A549 (cell line): ENCODE measurements at regions not wholly inside any gene's neighbourhood (a gene's known extent, or its start where the extent isn't known, plus 50 kb on each side); places are given as distances from the start of the nearest gene placed in this dataset.

Experiments used
- ATAC-seq, 2 experiments: fragments of 200-7000 bp in 1 of 2; fragments of >200 bp in 1 of 2; cut with Nextera tagmentation in 1 of 2; cut with Tn5 transposase in 1 of 2; 3 replicates each; pipeline versions ENCODE4 v1.8.0 to v1.9.1; 2018 to 2020; ENCODE audit warnings: mild to moderate bottlenecking in 1 of 2, moderate library complexity in 1 of 2
- CTCF ChIA-PET: fragments of 300-600 bp; sonication (Branson Sonifier 250); formaldehyde crosslinking; extraction: SDS; loops from one replicate; lab custom pipeline; 2021; ENCODE audit warnings: antibody characterized with exemption, inconsistent platforms; lab: Yijun Ruan, JAX
- POLR2A ChIA-PET: fragments of 350-600 bp; formaldehyde crosslinking; extraction: SDS; loops from one replicate; lab custom pipeline; 2021; ENCODE audit warnings: antibody characterized with exemption, inconsistent platforms; lab: Yijun Ruan, JAX
- DNase-seq, 2 experiments: peaks; one replicate each; pipeline versions ENCODE4 v3.0.0 to v3.0.0-alpha.2; 2011 to 2016; ENCODE audit warnings: low read depth in 1 of 2, low spot score in 1 of 2
- FAIRE-seq: peaks from 2 replicates; lab custom pipeline; 2011; peaks lifted over from hg19 to GRCh38; lab: Jason Lieb, UNC
- H3K27ac ChIP-seq, 2 experiments: fragments of >200 bp; sonication (Bioruptor Twin); formaldehyde crosslinking; 3 replicates each; pipeline ENCODE4 v1.5.1; 2016 to 2017
- H3K4me1 ChIP-seq: fragments of >200 bp; sonication (Bioruptor Twin); formaldehyde crosslinking; 3 replicates; pipeline ENCODE4 v1.6.1; 2016
- H3K4me2 ChIP-seq: fragments of >200 bp; sonication (Bioruptor Twin); formaldehyde crosslinking; 3 replicates; pipeline ENCODE4 v1.6.1; 2016
- H3K4me3 ChIP-seq: fragments of >200 bp; sonication (Bioruptor Twin); formaldehyde crosslinking; 3 replicates; pipeline ENCODE4 v1.5.1; 2016
- H3K9me3 ChIP-seq: fragments of >200 bp; sonication (Bioruptor Twin); formaldehyde crosslinking; 3 replicates; pipeline ENCODE4 v1.6.1; 2016
- BHLHE40 ChIP-seq: IDR thresholded peaks from 2 replicates; pipeline ENCODE4 v1.6.1; 2012; ENCODE audit warnings: low read depth, low read length, inconsistent platforms
- CBX2 ChIP-seq: fragments of 200-600 bp; sonication (generic); IDR thresholded peaks from 2 replicates; pipeline ENCODE4 v1.6.1; 2016; ENCODE audit warnings: low read depth, mild to moderate bottlenecking, borderline replicate concordance
- EHMT2 ChIP-seq: fragments of 200-600 bp; sonication (generic); IDR thresholded peaks from 2 replicates; pipeline ENCODE4 v1.6.1; 2016; ENCODE audit warnings: antibody characterized with exemption, low read depth, mild to moderate bottlenecking, moderate library complexity
- FOXS1 ChIP-seq: fragments of 250-450 bp; sonication (Bioruptor Pico); IDR thresholded peaks from 2 replicates; pipeline ENCODE4 v1.5.0; 2020; ENCODE audit warnings: mild to moderate bottlenecking, moderate library complexity
- GATA3 ChIP-seq: IDR thresholded peaks from 2 replicates; pipeline ENCODE4 v1.6.1; 2012; ENCODE audit warnings: borderline replicate concordance
- HOXA7 ChIP-seq: fragments of 250-450 bp; sonication (Bioruptor Pico); IDR thresholded peaks from 2 replicates; pipeline ENCODE4 v1.5.0; 2020; ENCODE audit warnings: mild to moderate bottlenecking, moderate library complexity
- HOXB13 ChIP-seq: fragments of 250-450 bp; sonication (Bioruptor Pico); IDR thresholded peaks from 2 replicates; pipeline ENCODE4 v1.5.0; 2020; ENCODE audit warnings: low read depth, mild to moderate bottlenecking, moderate library complexity
- KDM1A ChIP-seq: fragments of 200-600 bp; sonication (generic); IDR thresholded peaks from 2 replicates; pipeline ENCODE4 v1.6.1; 2016; ENCODE audit warnings: low read depth, mild to moderate bottlenecking
- MAX ChIP-seq: IDR thresholded peaks from 2 replicates; pipeline ENCODE4 v1.6.1; 2012
- NFE2L2 ChIP-seq: fragments of 150-350 bp; conservative IDR thresholded peaks from 2 replicates; pipeline ENCODE4 v1.6.1; 2014; ENCODE audit warnings: low read length
- NPAS2 ChIP-seq: fragments of 250-450 bp; sonication (Bioruptor Pico); IDR thresholded peaks from 2 replicates; pipeline ENCODE4 v1.8.0; 2022; ENCODE audit warnings: mild to moderate bottlenecking, moderate library complexity, borderline replicate concordance
- RCOR1 ChIP-seq: fragments of 150-350 bp; IDR thresholded peaks from 2 replicates; pipeline ENCODE4 v1.6.1; 2014; ENCODE audit warnings: antibody characterized with exemption, low read length, low read depth
- REST ChIP-seq: fragments of 200-600 bp; sonication (generic); IDR thresholded peaks from 2 replicates; pipeline ENCODE4 v1.6.1; 2016; ENCODE audit warnings: antibody characterized with exemption, mild to moderate bottlenecking, moderate library complexity
- RFX5 ChIP-seq: fragments of 450-650 bp; IDR thresholded peaks from 2 replicates; pipeline ENCODE4 v1.7.1; 2014; ENCODE audit warnings: antibody characterized with exemption, mild to moderate bottlenecking, moderate library complexity
- SMC3 ChIP-seq: fragments of >200 bp; sonication (Bioruptor Twin); formaldehyde crosslinking; IDR thresholded peaks from 3 replicates; pipeline ENCODE4 v1.6.1; 2018; ENCODE audit warnings: inconsistent platforms
- SREBF2 ChIP-seq: fragments of 450-650 bp; IDR thresholded peaks from 2 replicates; pipeline ENCODE4 v1.6.1; 2014; ENCODE audit warnings: mild to moderate bottlenecking, moderate library complexity
- TP53 ChIP-seq: fragments of 250-450 bp; sonication (Bioruptor Pico); IDR thresholded peaks from 2 replicates; pipeline ENCODE4 v1.5.0; 2021; ENCODE audit warnings: mild to moderate bottlenecking, moderate library complexity
- USF2 ChIP-seq: fragments of 450-650 bp; IDR thresholded peaks from 2 replicates; pipeline ENCODE4 v1.6.1; 2014; ENCODE audit warnings: antibody characterized with exemption
- ZC3H11A ChIP-seq: fragments of 450-650 bp; IDR thresholded peaks from 2 replicates; pipeline ENCODE4 v1.6.1; 2014; ENCODE audit warnings: antibody characterized with exemption, mild to moderate bottlenecking
- ZSCAN20 ChIP-seq: fragments of 250-450 bp; sonication (Bioruptor Pico); IDR thresholded peaks from 2 replicates; pipeline ENCODE4 v1.8.0; 2022; ENCODE audit warnings: mild to moderate bottlenecking, moderate library complexity
- WGBS: methylation state at CpG from one replicate; pipeline ENCODE4 v1.1.6; 2017; ENCODE audit errors: missing lambda C conversion rate; 5-methylcytosine and 5-hydroxymethylcytosine counted together
- TF ChIP-seq, protein P1 (sequence below): fragments of >200 bp; sonication (Bioruptor Twin); formaldehyde crosslinking; IDR thresholded peaks from 2 replicates; pipeline ENCODE4 v1.6.1; 2016
- TF ChIP-seq, protein P2 (sequence below): IDR thresholded peaks from 2 replicates; pipeline ENCODE4 v1.6.1; 2012
- TF ChIP-seq, protein P3 (sequence below): fragments of >200 bp; sonication (Bioruptor Twin); formaldehyde crosslinking; IDR thresholded peaks from 3 replicates; pipeline ENCODE4 v1.6.1; 2016
- TF ChIP-seq, protein P4 (sequence below): fragments of >200 bp; sonication (Bioruptor Twin); formaldehyde crosslinking; IDR thresholded peaks from 3 replicates; pipeline ENCODE4 v1.5.1; 2016

GRCh38 chr10:37680716-37681616, 176.4 kb downstream of the ZNF248 start:
- WGBS, result 90% methylated on average over 49 of the region's 52 CpGs

DNA sequence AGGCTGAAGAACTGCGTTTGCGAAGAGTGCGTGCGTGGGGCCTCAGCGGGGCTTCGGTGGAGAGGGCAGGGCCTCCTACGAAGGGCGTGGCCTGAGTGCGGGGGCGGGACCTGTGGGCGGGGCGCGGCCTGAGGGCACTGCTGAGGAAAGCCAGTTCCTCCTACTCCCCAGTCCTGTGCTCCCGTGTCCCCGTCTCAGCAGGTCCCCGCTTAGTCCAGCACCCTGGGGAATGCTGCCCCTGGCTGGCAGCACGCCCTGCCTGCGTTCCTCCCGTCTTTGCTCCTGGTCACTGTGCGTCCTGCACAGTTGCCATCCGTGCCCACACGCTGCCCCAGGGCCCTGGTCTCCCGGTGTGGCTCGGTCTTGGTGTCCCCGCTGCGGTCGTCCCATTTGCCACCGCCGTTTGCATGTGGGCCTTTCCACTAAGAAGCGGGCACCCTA, 177.1 kb downstream of the ZNF248 start:
- whole genome bisulfite sequencing, result 84% methylated on average over 19 of the region's 30 CpGs
- POLR2A ChIA-PET, result no interaction called here
- H3K4me3 ChIP-seq, result no peak overlapping the region
- ATAC-seq, result no peak
- no peak for FAIRE-seq
- peaks cover 2% of the 10 kb centered on the region; the same call in 2 of the 3 replicates for H3K9me3 ChIP-seq
- no peak for DNase-seq
- H3K4me2 ChIP-seq, result no peak overlapping the region
- CTCF ChIA-PET, result no interaction called here
- H3K4me1 ChIP-seq, result no peaks in the 10 kb centered on the region
- TF ChIP-seq ZC3H11A (no peak), EHMT2 (no peak)
- no peak overlapping the region for H3K27ac ChIP-seq

More at GRCh38 chr10:37680716-37681616, 176.4 kb downstream of the ZNF248 start:
- ChIA-PET POLR2A (no interaction called here), CTCF (no interaction called here)
- ATAC-seq (no peak; a peak in 1 of 6 replicates), FAIRE-seq (no peak), DNase-seq (no peak)
- Histone ChIP-seq H3K27ac (no peak overlapping the region), H3K4me3 (no peak overlapping the region), H3K9me3 (peaks cover 2% of the 10 kb centered on the region; the same call in 2 of the 3 replicates), H3K4me2 (no peak overlapping the region)
- TF ChIP-seq HOXB13 (CRISPR knock-in tag) (no peak), FOXS1 (CRISPR knock-in tag) (no peak), HOXA7 (CRISPR knock-in tag) (no peak), MAX (no peak), EHMT2 (no peak), RCOR1 (no peak), SREBF2 (no peak), USF2 (no peak), REST (no peak), RFX5 (no peak), NFE2L2 (no peak), CBX2 (no peak), NPAS2 (no peak), TP53 (CRISPR knock-in tag) (no peak)
- TF ChIP-seq, all 56 proteins: peak for 0
- H3K4me1 ChIP-seq, result no peaks in the 10 kb centered on the region

DNA sequence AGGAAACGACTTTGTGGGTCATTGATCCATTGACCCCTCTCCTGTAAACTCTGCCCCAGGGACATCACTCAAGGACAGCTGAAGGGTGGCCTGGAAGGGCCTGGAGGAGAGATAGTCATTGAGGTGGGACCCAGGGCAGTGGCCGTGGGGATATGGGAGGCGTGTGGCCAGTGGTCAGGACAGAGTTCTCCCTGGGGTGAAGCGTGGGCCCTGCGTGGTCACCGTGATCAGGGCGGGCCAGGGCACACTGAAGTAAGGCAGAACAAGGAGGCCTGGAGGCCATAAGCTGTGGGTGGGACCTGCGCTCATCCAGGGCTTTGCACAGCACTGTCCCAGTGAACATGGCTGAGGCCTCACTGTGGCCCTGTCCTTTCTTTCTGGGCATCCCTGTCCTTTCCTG, 177.9 kb downstream of the ZNF248 start:
- 72% methylated on average over 7 of the region's 8 CpGs for WGBS
- no peak for ATAC-seq
- no peak for FAIRE-seq
- no peak for TF ChIP-seq RFX5
- TF ChIP-seq BHLHE40, result no peak
- no peak for TF ChIP-seq KDM1A
- TF ChIP-seq ZSCAN20 (CRISPR knock-in tag), result no peak
- TF ChIP-seq, protein P1, sequence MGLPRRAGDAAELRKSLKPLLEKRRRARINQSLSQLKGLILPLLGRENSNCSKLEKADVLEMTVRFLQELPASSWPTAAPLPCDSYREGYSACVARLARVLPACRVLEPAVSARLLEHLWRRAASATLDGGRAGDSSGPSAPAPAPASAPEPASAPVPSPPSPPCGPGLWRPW, result no peak
- TF ChIP-seq GATA3, result no peak
- TF ChIP-seq, protein P2, sequence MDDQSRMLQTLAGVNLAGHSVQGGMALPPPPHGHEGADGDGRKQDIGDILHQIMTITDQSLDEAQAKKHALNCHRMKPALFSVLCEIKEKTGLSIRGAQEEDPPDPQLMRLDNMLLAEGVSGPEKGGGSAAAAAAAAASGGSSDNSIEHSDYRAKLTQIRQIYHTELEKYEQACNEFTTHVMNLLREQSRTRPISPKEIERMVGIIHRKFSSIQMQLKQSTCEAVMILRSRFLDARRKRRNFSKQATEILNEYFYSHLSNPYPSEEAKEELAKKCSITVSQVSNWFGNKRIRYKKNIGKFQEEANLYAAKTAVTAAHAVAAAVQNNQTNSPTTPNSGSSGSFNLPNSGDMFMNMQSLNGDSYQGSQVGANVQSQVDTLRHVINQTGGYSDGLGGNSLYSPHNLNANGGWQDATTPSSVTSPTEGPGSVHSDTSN, result no peak
- TF ChIP-seq RCOR1, result no peak
- TF ChIP-seq, protein P3, sequence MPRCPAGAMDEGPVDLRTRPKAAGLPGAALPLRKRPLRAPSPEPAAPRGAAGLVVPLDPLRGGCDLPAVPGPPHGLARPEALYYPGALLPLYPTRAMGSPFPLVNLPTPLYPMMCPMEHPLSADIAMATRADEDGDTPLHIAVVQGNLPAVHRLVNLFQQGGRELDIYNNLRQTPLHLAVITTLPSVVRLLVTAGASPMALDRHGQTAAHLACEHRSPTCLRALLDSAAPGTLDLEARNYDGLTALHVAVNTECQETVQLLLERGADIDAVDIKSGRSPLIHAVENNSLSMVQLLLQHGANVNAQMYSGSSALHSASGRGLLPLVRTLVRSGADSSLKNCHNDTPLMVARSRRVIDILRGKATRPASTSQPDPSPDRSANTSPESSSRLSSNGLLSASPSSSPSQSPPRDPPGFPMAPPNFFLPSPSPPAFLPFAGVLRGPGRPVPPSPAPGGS, result no peak
- no peak for TF ChIP-seq CBX2
- no peak for TF ChIP-seq SMC3
- TF ChIP-seq NFE2L2, result no peak
- TF ChIP-seq, protein P4, sequence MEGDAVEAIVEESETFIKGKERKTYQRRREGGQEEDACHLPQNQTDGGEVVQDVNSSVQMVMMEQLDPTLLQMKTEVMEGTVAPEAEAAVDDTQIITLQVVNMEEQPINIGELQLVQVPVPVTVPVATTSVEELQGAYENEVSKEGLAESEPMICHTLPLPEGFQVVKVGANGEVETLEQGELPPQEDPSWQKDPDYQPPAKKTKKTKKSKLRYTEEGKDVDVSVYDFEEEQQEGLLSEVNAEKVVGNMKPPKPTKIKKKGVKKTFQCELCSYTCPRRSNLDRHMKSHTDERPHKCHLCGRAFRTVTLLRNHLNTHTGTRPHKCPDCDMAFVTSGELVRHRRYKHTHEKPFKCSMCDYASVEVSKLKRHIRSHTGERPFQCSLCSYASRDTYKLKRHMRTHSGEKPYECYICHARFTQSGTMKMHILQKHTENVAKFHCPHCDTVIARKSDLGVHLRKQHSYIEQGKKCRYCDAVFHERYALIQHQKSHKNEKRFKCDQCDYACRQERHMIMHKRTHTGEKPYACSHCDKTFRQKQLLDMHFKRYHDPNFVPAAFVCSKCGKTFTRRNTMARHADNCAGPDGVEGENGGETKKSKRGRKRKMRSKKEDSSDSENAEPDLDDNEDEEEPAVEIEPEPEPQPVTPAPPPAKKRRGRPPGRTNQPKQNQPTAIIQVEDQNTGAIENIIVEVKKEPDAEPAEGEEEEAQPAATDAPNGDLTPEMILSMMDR, result no peak

More for the DNA sequence above, 177.9 kb downstream of the ZNF248 start:
- Histone ChIP-seq H3K4me3 (no peak overlapping the region), H3K4me2 (no peak overlapping the region), H3K4me1 (no peaks in the 10 kb centered on the region), H3K9me3 (peaks cover 2% of the 10 kb centered on the region; the same call in 2 of the 3 replicates), H3K27ac (no peak overlapping the region)
- DNase-seq, result no peak
- ChIA-PET CTCF (no interaction called here), POLR2A (no interaction called here)
